NCI-H526 treated with DMSO at 0.1 percent for 48 hours (cell line): ENCODE measurements at regions not wholly inside any gene's neighbourhood (a gene's known extent, or its start where the extent isn't known, plus 50 kb on each side); places are given as distances from the start of the nearest gene placed in this dataset.

Source experiments
- DNase-seq: peaks from one replicate; lab custom pipeline; 2025; lab: John Stamatoyannopoulos, UW

GRCh38 chr7:13144673-13145072, 457.2 kb downstream of the ARL4A start:
- no peak for DNase-seq

- DNase-seq = no peak
Observed at GRCh38 chr7:13148548-13148947, 461.1 kb downstream of the ARL4A start.

- no peak for DNase-seq
Observed at GRCh38 chr7:13151978-13152377, 464.5 kb downstream of the ARL4A start.

DNA sequence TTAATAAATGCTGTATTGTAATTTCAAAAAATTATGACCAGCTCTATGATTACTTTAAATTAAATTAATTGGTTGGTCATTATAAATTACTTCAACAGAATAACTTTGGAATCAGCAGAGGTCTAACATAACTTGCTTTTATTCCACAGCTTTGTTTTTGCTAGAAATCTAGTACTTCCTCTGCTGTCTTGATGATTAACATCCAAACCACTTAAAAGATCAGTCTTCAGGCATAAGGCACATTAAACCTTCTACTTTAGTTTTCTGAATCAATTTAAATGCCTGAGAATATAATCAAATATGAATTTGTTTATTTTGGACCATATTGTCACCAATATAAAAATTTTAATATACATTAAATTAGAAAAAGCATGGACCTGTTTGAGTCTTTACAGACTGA, 465.3 kb downstream of the ARL4A start:
- no peak for DNase-seq

- DNase-seq = no peak
Observed at GRCh38 chr7:13153266-13153665, 465.8 kb downstream of the ARL4A start.

DNA sequence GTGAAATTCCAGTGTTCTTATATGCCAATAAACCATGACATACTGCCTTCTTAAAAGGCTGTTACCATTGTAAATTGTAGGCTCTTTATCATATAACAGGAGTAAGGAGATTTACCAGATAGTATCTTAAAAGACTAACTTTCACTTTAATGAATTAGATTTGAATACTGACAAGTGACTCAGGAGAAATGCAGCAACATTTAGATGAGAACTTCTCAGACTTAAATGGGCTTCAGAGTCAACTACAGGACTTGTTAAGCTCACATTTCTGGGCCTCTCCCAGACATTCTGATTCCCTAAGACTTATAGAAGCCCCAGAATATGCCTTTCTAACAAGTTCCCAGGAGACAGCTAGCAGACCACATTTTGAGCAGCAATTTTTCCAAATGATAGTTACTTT, 466.3 kb downstream of the ARL4A start:
- no peak for DNase-seq

- DNase-seq = no peak
Observed at GRCh38 chr7:13155188-13155587, 467.8 kb downstream of the ARL4A start.

GRCh38 chr7:13159003-13159402, 471.6 kb downstream of the ARL4A start:
- DNase-seq = no peak

GRCh38 chr7:13159467-13160184, 472.2 kb downstream of the ARL4A start:
- DNase-seq = no peak

DNA sequence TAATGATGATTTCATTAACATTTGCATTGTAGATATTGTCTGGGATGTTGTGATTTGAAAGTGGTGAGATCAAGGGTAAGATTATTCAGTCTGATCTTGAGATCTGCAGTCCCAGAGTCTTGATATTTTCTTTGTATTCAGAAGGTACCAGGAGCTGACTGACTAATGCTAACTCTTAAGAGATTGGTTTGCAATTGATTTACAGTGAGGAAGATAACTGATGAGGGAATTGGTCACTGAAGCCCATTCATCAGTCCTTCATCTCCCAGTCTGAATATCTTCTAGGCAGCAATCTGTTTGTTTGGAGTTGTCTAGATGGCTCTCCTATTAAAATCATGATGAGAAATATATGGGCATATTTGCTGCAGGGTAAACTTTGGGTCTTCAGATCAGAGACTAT, 473.7 kb downstream of the ARL4A start:
- DNase-seq = no peak

DNA sequence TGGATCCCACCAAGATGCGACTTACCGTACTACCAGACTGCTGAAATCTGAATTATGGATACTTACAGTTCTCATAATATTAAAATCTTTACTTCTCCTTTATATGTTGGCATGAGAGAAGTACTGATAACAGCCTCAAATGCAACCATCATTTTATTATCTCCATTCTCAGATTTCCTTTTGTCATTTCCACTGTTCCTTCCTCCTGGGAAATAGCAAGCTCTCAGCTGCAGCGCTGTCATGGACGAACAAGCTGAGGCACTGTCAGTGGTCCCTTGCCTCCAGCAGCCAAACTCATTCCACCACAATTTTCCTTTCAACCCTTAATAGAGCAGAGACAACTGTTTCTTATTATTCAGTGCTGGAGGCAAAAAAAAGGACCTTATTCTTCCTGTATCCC, 478.4 kb downstream of the ARL4A start:
- DNase-seq = no peak

GRCh38 chr7:13166801-13167200, 479.4 kb downstream of the ARL4A start:
- no peak for DNase-seq

GRCh38 chr7:13169356-13169755, 481.9 kb downstream of the ARL4A start:
- no peak for DNase-seq

GRCh38 chr7:13174991-13175390, 487.6 kb downstream of the ARL4A start:
- no peak for DNase-seq

- DNase-seq = peak; percentile 70
Observed at GRCh38 chr7:13179011-13179582, 491.7 kb downstream of the ARL4A start.

GRCh38 chr7:13179775-13180523, 492.5 kb downstream of the ARL4A start:
- DNase-seq = no peak

DNA sequence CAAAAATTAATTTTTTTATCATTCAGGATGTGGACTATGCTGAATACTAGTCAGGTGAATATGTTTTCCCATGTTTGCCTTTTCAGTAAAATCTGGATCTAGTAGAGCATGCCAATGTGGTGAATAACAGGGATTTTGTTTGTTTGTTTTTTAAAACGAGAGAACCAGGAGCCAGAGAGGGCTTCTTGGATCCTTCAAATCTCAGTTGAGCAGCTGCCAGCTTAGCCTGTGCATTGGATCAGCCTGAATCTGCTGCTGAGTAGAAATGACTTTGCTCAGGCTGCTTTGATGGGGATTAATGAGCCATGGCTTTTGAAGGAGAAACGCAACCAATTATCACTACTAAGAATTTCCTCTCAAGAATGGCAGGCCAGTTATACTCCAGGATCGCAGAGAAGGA, 493.8 kb downstream of the ARL4A start:
- no peak for DNase-seq

GRCh38 chr7:13185139-13185538, 497.7 kb downstream of the ARL4A start:
- no peak for DNase-seq

GRCh38 chr7:13188236-13188805, 500.9 kb downstream of the ARL4A start:
- DNase-seq = no peak

GRCh38 chr7:13188922-13189321, 501.5 kb downstream of the ARL4A start:
- DNase-seq = no peak

GRCh38 chr7:13189668-13190067, 502.2 kb downstream of the ARL4A start:
- DNase-seq = no peak

GRCh38 chr7:13197501-13197900, 510.1 kb downstream of the ARL4A start:
- no peak for DNase-seq

- DNase-seq = no peak
Observed at GRCh38 chr7:13198036-13198435, 510.6 kb downstream of the ARL4A start.
